GM19468 (cell line): ENCODE measurements at regions not wholly inside any gene's neighbourhood (a gene's known extent, or its start where the extent isn't known, plus 50 kb on each side); places are given as distances from the start of the nearest gene placed in this dataset.

ENCODE experiments used
- ATAC-seq: cut with Tn5 transposase; IDR thresholded peaks from one replicate; pipeline ENCODE4 v1.9.1; 2021; ENCODE audit warnings: mild to moderate bottlenecking, moderate library complexity, moderate number of reproducible peaks; ENCODE audit not compliant: unreplicated experiment; ENCODE audit errors: extremely low read depth

DNA sequence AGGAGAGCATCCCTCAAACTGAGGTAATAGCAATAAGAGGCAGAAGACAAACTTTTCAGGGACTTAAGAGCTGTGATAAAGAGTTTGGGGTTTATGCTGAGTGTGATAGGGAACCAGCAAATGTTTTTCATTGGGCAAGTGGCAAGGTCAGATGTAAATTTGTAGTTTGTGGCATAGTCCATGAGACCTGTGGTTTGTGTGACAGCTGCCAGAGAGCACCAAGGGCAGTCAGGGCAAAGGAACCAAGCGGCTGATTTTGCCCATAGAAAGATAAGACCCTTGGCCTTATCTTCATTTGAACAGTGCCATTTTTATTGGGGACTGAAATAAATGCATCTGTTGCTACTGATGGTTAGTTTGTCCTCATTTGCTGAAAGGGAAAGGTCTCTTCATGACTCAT, 220.3 kb downstream of the LRRN1 start:
- ATAC-seq, result no peak

DNA sequence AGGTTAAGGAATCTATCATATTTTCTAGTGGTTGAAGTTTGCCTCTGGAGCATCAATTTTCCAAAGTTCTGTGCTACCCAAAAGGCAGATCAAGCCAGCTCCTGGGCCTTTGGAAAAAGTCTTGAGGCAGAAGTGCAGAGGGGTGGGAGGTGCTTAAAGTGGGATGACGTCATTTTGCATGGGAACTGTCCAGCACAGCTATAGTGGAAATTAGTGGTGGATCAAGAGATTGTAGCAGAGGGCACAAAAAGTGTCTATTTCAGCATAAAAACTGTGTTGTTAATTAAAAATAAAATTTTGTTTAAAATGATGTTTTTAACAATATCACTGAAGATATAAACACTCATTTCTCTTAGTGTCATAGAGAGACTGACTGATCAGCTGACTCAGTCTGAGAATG, 221.9 kb downstream of the LRRN1 start:
- no peak for ATAC-seq

DNA sequence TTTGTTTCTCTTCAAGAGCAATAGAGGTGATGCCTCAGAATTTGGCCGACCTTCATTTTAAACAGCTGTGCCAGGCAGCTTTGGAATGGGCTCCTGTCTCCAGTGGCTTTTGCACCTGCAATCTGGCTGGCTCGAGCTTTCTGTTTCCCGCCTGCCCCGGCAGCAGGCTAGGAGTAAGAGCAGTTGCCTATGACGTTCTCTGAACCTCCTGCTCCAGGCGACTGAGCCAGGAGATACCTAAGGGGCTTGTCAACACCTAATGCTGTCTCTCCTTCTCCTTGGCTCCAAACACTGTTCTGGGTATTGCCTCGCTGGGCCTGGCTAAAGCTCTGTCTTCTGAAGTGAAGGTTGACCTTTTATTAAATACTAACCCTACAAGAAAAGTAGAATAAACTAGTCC, 229.9 kb downstream of the LRRN1 start:
- no peak for ATAC-seq

DNA sequence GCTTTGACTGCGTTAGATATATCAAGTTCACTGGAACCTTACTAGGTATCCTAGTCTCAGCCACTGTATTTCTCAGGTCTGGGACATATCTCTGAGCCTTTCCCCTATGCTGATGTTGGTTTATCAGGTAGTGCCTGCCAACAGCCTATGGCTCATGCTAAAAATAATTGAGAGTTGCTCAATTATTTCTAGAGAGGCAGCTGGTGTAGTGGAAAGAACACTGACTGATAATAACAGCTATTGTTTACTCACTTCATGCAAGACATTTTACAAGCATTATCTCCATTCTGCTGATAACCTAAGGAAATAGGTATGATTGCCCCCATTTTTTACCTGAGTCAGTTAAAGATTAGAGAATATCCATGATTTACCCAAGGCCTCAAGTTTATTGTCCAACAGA, 231.4 kb downstream of the LRRN1 start:
- ATAC-seq, result no peak

DNA sequence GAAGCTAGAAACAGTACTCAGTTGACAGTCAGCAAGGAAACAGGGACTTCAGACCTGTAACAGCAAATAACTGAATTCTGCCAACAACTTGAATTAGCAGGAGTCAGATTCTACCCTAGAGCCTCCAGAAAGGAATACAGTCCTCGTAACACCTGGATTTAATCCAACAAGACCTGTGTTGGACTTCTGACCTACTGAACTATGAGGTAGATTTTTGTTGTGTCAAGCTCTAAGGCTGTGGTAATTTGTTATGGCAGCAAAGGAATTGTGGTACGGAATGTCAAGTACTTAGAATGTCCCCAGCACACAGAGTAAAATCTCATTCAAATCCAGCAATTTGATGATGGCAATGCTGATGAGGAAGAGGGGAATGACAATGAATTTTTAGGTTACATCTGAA, 234.1 kb downstream of the LRRN1 start:
- ATAC-seq, result no peak

DNA sequence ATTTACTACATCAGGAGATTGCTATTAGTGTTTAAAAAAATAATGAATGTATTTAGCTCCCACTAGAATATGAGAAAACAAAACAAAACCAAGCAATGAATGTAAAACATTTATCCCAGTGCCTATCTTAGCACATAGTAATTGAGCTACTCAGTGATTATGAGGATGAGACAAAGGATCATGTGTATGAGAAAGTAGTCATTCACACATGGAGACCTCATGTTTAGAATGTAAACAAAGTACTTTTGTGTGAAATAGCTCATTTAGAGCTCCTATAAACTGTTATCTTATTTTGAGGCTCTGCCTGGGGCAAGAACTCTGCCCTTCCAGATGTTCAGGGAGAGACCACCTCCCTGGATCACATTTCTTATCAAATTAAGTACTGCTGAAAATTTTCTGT, 236.8 kb downstream of the LRRN1 start:
- ATAC-seq, result no peak

DNA sequence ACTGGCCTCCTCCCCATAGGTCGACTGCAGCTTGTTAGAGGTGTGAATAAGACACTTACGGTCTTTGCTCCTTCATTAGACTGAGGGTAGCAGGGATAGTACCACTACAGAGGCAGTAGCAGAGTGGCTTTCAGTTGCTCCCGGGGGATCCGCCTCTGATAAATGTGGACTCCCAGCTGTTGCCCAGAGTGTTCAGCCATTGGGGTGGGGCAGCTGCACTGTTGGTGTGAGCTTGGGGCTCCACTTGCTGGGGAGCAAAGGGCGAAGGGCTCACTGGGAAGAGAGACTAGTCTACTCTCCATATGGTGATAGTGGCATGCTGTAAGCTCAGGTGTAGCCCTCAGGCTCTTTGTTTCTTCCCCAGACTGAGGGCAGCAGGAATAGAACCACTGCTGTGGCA, 239.1 kb downstream of the LRRN1 start:
- no peak for ATAC-seq

DNA sequence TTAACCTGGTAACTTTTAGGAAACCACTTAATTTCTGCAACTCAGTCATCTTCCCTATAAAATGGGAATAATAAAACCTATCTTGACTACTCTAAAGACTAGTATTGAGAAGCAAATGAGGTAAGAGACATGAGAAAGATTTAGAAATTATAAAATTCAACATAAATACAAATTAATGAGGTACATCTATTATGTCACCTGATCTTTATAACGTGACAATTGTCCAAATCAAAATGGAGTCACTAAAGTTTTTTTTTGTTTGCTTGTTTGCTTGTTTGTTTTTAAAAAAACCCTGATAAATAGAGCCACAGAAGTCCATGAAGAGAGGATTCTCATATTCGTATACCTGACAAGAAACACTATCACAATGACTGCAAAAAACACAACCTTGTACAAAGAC, 242.8 kb downstream of the LRRN1 start:
- ATAC-seq, result no peak

DNA sequence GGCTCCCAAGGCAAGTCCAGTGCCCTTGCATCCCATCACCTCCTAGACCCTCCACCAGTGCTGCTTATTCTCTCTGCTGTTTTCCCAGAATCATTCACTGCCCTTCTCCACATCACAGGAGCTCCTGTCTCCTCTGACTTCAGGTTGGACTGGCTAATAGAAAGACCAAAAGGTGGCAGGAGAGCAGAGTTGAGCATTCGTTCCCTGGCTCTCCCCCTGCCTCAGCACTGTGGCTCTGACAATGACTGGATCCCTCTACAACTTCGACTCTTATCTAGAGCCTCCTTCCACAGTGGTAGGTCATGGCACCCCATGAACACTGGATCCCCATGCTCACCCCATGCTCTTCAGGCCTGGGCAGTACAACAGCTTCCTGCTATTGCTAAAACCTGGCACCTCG, 243.6 kb downstream of the LRRN1 start:
- ATAC-seq, result no peak

DNA sequence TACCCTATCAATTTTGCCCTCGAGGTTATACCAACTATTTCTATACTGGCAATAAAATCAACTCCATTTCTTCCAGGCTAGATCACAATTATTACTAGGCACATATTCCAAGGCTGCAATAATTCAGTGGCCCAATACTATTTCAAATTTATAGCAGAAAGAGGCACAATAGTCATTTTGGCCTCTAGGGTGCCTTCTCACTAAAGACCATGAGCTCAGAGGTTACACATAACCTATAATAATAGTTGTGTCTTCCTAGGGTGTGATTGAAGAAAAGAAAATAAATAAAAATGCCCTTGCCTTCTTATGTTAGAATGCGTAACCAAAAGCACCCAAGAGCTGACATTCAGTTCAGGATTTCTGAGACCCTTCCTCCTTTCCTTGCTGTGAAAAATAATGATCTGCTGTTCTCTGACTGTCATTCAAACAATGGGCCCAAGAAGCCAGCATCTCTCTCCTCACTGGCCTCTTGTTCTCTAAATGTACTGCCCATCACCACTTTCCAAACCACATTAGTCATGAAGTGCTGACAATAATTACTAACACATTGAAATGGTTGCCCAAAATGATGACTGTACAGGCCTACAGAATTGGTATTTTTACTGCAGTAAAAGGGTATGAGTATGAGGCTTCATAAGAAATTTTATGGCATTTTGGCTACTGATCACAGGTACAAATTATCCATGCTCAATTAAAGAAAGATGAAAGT, 244.8 kb downstream of the LRRN1 start:
- ATAC-seq, result no peak

DNA sequence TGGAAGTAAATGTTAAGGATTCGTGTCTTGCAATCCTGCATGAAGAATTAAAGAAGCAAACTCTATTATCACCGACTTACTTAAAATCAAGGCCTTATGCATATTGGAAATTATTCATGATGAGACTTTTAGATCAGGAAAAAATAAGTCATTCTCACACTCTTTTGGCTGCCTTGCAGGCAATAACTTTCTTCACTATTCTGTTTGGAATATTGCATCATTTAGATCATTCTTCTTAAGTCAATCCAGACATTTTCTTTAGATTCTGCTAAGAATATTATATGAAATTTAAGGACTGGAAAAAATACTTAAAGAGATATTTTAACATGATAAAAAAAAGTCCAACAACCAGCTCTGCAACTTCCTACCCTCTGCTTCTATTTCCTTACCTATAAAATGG, 245.4 kb downstream of the LRRN1 start:
- no peak for ATAC-seq

DNA sequence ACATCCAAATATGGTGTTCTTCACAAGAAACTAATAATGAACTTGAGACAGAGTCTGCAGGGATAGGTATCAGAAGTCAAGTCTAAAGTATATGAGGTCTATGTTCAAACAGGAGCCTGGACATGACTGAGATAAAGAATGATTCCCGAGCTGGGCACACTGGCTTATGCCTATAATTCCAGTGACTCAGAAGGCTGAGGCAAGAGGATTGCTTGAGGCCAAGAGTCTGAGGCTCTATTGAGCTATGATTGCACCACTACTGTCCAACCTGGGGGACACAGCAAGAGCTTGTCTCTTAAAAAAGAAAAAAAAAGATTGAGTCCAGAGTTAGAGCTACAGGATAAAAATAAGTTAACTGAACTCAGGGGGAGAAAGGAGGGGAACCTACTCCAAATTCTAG, 246.5 kb downstream of the LRRN1 start:
- ATAC-seq, result no peak

DNA sequence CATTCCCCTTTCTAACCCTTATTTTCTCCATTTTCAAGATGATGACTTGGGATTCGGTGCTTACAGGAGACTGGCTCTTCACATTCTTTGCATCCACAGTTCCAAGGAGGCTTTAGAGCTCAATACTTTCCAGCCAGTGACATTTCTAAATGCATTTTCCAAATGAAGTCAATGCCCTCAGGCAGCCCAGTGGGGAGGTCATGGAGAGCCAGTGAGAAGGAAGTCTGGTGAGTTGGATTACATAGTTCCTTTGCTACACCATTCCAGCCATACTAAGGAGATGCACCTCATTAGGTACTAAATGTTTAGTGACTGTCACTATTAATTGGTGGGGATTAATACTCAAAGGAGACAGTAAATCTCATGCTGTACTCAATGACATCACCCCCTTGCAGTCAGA, 248.1 kb downstream of the LRRN1 start:
- ATAC-seq, result no peak

DNA sequence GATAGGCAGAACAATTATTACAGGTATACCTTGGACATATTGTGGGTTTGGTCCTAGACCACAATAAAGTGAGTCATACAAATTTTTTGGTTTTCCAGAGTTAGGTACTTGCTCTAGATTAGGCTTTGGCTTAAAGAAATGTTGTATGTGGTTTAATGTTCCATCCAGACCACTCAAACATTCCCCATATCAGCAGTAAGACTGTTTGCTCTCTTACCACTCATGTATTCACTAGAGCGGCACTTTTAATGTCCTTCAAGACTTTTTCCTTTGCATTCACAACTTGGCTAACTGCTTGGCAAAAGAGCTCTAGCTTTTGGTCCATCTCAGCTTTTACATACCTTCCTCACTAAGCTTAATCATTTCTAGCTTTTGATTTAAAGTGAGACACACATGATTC, 250.5 kb upstream of the SETMAR start:
- ATAC-seq, result no peak

DNA sequence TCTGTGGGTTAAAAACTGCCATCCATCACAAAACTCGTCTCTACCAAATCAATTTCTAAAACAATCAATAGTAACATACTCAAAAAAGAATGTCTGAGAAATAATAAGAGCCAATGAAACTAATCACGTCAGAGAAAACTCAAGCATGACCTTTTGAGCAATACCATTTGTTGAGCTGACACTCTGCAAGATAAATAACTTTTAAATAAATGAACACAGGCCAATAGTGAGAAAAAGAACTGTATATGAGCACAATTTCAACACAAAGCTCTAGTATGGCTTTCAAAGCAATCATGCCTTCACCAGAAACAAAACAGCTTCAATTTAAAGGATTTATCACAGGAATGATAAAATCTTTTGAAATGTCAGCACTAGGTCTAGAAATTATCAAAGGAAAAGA, 249.2 kb upstream of the SETMAR start:
- ATAC-seq, result no peak

DNA sequence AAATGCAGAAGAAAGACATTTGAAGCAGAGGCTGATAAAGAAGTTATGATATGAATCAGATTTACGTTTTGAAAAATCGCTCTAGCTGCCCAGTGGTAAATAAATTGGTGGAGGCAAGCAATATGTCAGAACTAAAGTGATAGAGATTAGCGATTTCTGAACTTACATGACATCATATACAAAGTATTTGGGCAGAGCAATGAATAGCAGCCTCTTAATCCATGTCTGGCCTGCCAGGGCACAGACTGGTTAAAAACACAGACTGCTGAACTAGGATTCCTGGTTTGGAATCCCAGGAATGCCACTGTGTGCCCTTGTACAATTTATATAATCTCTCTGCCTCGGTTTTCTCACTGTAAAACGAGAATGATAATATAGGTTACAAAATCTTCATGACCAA, 243.1 kb upstream of the SETMAR start:
- ATAC-seq, result no peak

DNA sequence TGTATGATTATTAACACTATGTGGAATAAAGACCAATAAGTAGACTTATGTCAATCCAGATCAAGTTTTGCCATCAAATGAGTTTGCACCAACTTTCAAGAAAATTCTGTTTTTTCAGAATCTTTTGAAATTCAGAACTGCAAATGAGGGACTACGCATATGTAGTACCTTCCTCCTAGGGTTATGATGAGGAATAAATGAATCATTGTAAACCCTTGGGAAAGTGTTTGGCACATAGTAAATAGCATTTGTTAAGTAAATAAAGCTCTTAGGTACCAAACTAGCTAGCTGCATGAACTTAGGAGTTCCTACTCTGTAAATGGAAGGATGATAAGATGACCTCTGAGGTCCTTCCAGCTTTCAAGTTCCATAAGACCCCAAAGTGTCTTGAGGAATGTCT, 242.6 kb upstream of the SETMAR start:
- no peak for ATAC-seq

DNA sequence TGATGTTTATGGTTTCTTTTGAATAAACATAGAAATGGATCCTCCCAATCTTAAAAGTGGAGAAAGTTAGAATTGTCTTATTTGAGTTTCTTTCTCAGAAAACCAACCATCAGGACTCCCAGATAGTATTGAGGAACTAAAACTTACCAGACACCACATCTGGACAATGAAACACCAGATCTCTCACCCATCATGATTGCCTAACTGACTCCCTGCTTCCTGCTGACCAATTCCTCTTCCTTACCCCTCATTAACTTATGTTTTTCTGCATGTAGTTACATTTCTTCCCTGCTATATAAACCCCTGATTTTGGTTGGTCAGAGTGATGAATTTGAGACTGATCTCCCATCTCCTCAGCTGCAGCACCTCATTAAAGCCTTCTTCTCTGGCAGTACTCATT, 242.0 kb upstream of the SETMAR start:
- ATAC-seq, result no peak

DNA sequence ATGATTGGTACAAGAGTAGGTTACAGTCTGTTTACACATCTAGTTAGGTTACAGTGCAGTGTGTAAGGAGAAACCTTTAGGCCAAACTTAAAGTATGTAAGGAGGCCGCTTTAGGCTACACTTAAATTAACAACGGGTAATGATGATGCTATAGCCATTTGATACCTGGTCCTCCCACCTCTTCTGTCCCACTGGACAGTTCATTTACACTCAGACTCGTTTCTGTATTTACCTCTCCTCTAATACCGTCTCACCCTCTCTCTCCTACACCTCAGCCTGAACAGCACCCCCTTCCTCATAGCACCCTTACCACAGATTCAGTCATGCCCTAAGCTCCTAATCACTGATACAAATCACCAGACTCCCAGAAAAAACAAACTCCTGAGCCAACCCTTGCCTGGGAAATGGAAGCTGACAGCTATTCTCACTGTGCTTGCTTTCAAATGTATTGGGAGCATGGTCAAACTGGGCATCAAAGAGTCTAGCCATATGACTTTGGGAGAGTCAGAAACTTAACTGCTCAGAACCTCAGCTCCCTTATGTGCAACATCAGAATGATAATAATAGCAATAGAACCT, 241.3 kb upstream of the SETMAR start:
- ATAC-seq, result no peak

DNA sequence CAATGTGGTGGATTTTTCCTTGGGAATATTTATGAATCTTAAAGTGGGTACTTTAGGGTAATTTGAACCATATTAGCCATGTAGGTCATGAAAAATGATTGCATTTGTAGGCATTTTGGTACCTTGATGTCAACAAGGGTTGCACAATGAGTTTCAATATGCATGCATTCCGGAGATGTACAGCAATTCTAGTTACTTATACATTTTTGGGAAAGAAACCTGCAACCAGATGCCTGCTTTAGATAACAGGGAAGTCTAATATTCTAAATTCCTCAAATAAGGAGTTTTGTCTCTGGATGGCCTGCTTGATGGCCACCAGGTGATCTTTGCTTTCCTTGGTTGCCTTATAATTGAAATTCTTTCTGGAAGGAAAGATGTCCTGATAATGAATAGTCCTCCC, 240.5 kb upstream of the SETMAR start:
- no peak for ATAC-seq

DNA sequence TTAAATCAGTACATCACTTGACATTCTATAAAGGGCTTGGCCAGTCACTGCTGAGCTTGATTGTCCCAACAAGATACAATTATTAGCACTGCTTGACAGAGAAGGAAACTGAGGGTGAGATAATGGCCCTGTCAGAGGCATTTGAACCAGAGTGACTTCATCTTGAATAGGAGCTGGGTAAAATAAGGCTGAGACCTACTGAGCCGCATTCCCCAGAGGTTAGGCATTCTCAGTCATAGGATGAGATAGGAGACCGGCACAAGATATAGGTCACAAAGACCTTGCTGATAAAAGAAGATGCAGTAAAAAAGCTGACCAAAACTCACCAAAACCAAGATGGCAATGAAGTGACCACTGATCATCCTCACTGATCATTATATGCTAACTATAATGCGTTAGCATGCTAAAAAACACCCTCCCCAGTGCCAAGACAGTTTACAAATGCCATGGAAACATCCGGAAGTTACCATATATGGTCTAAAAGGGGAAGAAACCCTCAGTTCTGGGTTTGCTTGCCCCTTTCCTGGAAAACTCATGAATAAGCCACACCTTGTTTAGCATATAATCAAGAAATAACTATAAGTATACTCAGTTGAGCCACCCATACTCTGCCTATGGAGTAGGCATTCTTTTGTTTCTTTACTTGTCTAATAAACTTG, 239.1 kb upstream of the SETMAR start:
- no peak for ATAC-seq

DNA sequence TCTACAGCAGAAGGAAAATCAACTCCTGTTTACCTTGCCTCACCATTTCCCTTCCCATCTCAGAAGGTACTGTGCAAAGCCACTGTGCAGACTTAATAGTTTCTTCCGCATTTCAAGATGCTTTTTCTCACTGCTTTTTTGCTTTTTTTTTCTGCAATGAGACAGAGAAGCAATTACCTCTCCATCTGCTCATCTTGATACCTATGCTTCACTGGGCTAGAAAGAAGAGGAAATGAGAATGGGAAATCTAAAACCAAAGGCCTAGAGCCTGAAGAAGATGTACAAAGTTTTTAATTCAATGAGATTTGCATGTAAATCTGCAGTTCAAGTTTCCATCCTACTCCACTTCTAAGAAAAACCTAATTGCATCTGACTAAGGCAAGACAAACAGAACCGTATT, 238.1 kb upstream of the SETMAR start:
- ATAC-seq, result no peak
